Thyroid gland (tissue), 4 donors: ENCODE measurements at regions not wholly inside any gene's neighbourhood (a gene's known extent, or its start where the extent isn't known, plus 50 kb on each side); places are given as distances from the start of the nearest gene placed in this dataset.

Experiments
- DNase-seq, 2 donors: peaks; one replicate each; pipeline ENCODE4 v3.0.0-alpha.2; 2019
- H3K27ac ChIP-seq, 3 donors: fragments of 200-600 bp; sonication (generic); 1 replicate in 2 of 3; 2 replicates in 1 of 3; pipeline ENCODE4 v1.5.1; 2016 to 2019; ENCODE audit warnings: mild to moderate bottlenecking in 1 of 3, moderate library complexity in 1 of 3
- H3K27me3 ChIP-seq: fragments of 200-600 bp; sonication (generic); one replicate; pipeline ENCODE4 v1.5.1; 2019
- H3K36me3 ChIP-seq, 2 donors: fragments of 200-600 bp; sonication (generic); one replicate each; pipeline ENCODE4 v1.5.1; 2016 to 2019
- H3K4me1 ChIP-seq, 2 donors: fragments of 200-600 bp; sonication (generic); one replicate each; pipeline ENCODE4 v1.5.1; 2017 to 2019
- H3K4me3 ChIP-seq, 3 donors: fragments of 200-600 bp; sonication (generic); replicated peaks in 1 of 3; 1 replicate in 2 of 3; 2 replicates in 1 of 3; pipeline ENCODE4 v1.5.1; 2016; ENCODE audit warnings: mild to moderate bottlenecking in 1 of 3
- H3K9me3 ChIP-seq: fragments of 200-600 bp; sonication (generic); one replicate; pipeline ENCODE4 v1.5.1; 2017
- POLR2A ChIP-seq, 2 donors: fragments of 450-650 bp; IDR thresholded peaks; one replicate each; pipeline ENCODE4 v1.6.1; 2017; ENCODE audit warnings: antibody characterized with exemption in 2 of 2, mild to moderate bottlenecking in 2 of 2, moderate library complexity in 1 of 2
- WGBS, 2 donors: methylation state at CpG; one replicate each; pipeline ENCODE4 v1.1.5; 2017; 5-methylcytosine and 5-hydroxymethylcytosine counted together
- intact Hi-C: fragments of 100-400 bp; cut with DNase I; formaldehyde crosslinking; loops from one replicate; pipeline ENCODE4 v1.15.1; 2023
- TF ChIP-seq, protein P1 (sequence below), 6 experiments: fragments of 200-600 bp in 3 of 6; fragments of 450-650 bp in 3 of 6; sonication (generic) in 3 of 6; IDR thresholded peaks; one replicate each; pipeline ENCODE4 v1.5.1; 2016 to 2019; ENCODE audit warnings: antibody characterized with exemption in 6 of 6, mild to moderate bottlenecking in 2 of 6, inconsistent platforms in 1 of 6, moderate library complexity in 1 of 6

GRCh38 chr6:139486476-139486799 is 112.0 kb upstream of the CITED2 start:
- DNase-seq: no peak
- Histone ChIP-seq H3K4me3 (no peak overlapping the region), H3K27ac (no peak overlapping the region), H3K27me3 (no peaks in the 10 kb centered on the region), H3K4me1 (peaks cover 0 to 4% of the 10 kb centered on the region in 2 donors), H3K36me3 (no peaks in the 10 kb centered on the region), H3K9me3 (no peaks in the 10 kb centered on the region)
- intact Hi-C loops: no loop called here
- TF ChIP-seq, protein P1, sequence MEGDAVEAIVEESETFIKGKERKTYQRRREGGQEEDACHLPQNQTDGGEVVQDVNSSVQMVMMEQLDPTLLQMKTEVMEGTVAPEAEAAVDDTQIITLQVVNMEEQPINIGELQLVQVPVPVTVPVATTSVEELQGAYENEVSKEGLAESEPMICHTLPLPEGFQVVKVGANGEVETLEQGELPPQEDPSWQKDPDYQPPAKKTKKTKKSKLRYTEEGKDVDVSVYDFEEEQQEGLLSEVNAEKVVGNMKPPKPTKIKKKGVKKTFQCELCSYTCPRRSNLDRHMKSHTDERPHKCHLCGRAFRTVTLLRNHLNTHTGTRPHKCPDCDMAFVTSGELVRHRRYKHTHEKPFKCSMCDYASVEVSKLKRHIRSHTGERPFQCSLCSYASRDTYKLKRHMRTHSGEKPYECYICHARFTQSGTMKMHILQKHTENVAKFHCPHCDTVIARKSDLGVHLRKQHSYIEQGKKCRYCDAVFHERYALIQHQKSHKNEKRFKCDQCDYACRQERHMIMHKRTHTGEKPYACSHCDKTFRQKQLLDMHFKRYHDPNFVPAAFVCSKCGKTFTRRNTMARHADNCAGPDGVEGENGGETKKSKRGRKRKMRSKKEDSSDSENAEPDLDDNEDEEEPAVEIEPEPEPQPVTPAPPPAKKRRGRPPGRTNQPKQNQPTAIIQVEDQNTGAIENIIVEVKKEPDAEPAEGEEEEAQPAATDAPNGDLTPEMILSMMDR (IDR thresholded peaks at IDR 0.05): no peak
- TF ChIP-seq POLR2A (IDR thresholded peaks at IDR 0.05): no peak

GRCh38 chr6:139485742-139486475 is 111.5 kb upstream of the CITED2 start:
- TF ChIP-seq, protein P1 (IDR thresholded peaks at IDR 0.05): no peak
- no peak for TF ChIP-seq POLR2A (IDR thresholded peaks at IDR 0.05)
- Histone ChIP-seq H3K9me3 (no peaks in the 10 kb centered on the region), H3K27me3 (no peaks in the 10 kb centered on the region), H3K27ac (no peak overlapping the region), H3K36me3 (no peaks in the 10 kb centered on the region), H3K4me1 (peaks cover 0 to 4% of the 10 kb centered on the region in 2 donors), H3K4me3 (no peak overlapping the region)
- intact Hi-C loops: no loop called here
- no peak for DNase-seq
- WGBS, 2 donors: 80 to 83% methylated on average over 5 of the region's 5 CpGs

DNA sequence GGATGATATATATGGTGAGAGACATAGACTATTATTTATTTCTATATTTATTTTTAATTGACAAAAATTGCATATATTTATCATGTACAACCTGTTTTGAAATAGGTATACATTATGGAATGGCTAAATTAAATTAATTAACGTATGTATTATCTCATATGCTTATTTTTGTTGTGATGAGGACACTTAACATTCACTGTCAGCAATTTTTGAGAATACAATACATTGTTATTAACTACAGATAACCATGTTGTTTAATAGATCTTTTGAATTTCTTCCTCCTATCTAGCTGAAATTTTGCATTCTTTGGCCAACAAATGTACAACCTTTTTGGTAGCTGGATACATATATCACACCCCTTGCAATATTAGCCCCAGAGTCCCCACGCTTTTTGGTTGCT is 110.7 kb upstream of the CITED2 start:
- no peak for TF ChIP-seq POLR2A (IDR thresholded peaks at IDR 0.05)
- TF ChIP-seq, protein P1 (IDR thresholded peaks at IDR 0.05): no peak
- H3K27ac ChIP-seq: no peak overlapping the region
- DNase-seq: no peak
- intact Hi-C loops: no loop called here
- 71% methylated on average over 2 of the region's 2 CpGs for WGBS, 2 donors
- H3K36me3 ChIP-seq: no peaks in the 10 kb centered on the region
- H3K27me3 ChIP-seq: no peaks in the 10 kb centered on the region
- H3K4me3 ChIP-seq: no peak overlapping the region
- no peaks in the 10 kb centered on the region for H3K9me3 ChIP-seq
- peaks cover 0 to 4% of the 10 kb centered on the region in 2 donors for H3K4me1 ChIP-seq

DNA sequence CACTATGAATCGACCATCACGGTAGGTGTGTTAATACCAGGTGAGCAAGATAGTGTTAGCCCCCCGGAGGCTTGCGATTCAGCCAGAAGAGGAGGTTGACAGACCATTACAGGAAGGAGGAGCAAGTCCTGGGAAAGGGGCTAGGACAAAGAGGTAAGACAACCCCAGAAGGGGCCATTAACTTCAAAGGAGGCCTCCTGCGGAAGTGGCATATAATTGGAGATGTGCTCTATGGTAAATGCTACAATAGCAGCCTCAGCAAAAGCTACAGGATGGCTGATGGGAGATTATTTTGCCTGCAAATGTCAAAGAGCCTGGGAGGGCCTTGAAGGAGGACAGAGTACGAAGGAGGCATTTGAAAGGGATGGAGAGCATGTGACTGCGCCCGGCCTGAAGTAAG is 108.6 kb upstream of the CITED2 start:
- TF ChIP-seq, protein P1 (IDR thresholded peaks at IDR 0.05): no peak
- TF ChIP-seq POLR2A (IDR thresholded peaks at IDR 0.05): no peak
- no peak for DNase-seq
- Histone ChIP-seq H3K4me3 (no peak overlapping the region), H3K9me3 (no peaks in the 10 kb centered on the region), H3K27me3 (no peaks in the 10 kb centered on the region), H3K36me3 (no peaks in the 10 kb centered on the region), H3K4me1 (peaks cover 0 to 4% of the 10 kb centered on the region in 2 donors), H3K27ac (no peak overlapping the region)
- 91 to 93% methylated on average over 8 of the region's 8 CpGs for WGBS, 2 donors
- intact Hi-C loops: no loop called here

DNA sequence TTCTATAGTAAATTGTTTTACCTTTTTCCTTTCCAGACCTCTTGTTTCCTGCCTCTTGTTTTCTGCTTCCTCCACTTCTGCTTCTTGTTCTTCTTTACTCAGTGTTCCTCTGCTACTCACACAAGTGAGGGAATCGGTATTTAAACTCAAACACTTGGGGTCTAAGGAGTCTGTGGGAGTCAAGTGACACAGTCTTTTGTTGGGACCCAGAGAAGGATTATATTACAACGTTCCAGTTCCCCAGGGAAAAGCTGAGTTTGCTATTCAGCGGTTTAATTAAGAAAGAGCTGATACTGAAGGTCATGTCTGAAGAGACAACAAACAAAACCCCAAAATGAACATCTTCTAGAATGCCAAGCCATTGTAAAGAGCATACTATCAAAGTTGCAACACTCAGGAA is 107.8 kb upstream of the CITED2 start:
- Histone ChIP-seq H3K27me3 (no peaks in the 10 kb centered on the region), H3K4me3 (no peak overlapping the region), H3K27ac (no peak overlapping the region), H3K9me3 (no peaks in the 10 kb centered on the region), H3K36me3 (no peaks in the 10 kb centered on the region), H3K4me1 (peaks cover 0 to 4% of the 10 kb centered on the region in 2 donors)
- intact Hi-C loops: no loop called here
- no peak for TF ChIP-seq POLR2A (IDR thresholded peaks at IDR 0.05)
- DNase-seq: no peak
- 39 to 43% methylated on average over 3 of the region's 3 CpGs for WGBS, 2 donors
